Sciatic nerve (tissue), 2 donors: ENCODE measurements at regions not wholly inside any gene's neighbourhood (a gene's known extent, or its start where the extent isn't known, plus 50 kb on each side); places are given as distances from the start of the nearest gene placed in this dataset.
A peak's percentile ranks its signal among the peaks of the same experiment; 100 is the strongest.

ENCODE experiments used
- ATAC-seq: fragments of 200-7000 bp; cut with Tn5 transposase; one replicate; pipeline ENCODE4 v1.9.1; 2020; ENCODE audit warnings: mild to moderate bottlenecking, moderate library complexity
- DNase-seq: peaks from one replicate; pipeline ENCODE4 v3.0.0-alpha.2; 2020; ENCODE audit warnings: low spot score
- intact Hi-C: fragments of 100-400 bp; cut with DNase I; formaldehyde crosslinking; loops from one replicate; pipeline ENCODE4 v1.14.2; 2022
- donor health status: DM: no; HTN: no; CAD: no.
- donor health status: DM: no; HTN: no; CAD: no.

GRCh38 chr6:41489120-41489851, 56.9 kb upstream of the FOXP4 start:
- intact Hi-C loops: no loop called here
- ATAC-seq (peak; percentile 86), DNase-seq (peak; percentile 80)

GRCh38 chr6:41492261-41492891, 53.8 kb upstream of the FOXP4 start:
- DNase-seq (no peak), ATAC-seq (no peak)
- intact Hi-C loops: no loop called here

- DNase-seq (no peak), ATAC-seq (no peak)
- intact Hi-C loops: no loop called here
Measured at GRCh38 chr6:41494212-41495110, 51.7 kb upstream of the FOXP4 start.
